HG03039 (cell line): ENCODE measurements at regions not wholly inside any gene's neighbourhood (a gene's known extent, or its start where the extent isn't known, plus 50 kb on each side); places are given as distances from the start of the nearest gene placed in this dataset.
A peak's percentile ranks its signal among the peaks of the same experiment; 100 is the strongest.

Source experiments
- ATAC-seq: cut with Tn5 transposase; IDR thresholded peaks from one replicate; pipeline ENCODE4 v1.9.1; 2021; ENCODE audit warnings: mild to moderate bottlenecking, moderate library complexity; ENCODE audit not compliant: unreplicated experiment

- ATAC-seq: peak; percentile 99
Observed at GRCh38 chr16:80144191-80144590, 396.6 kb upstream of the DYNLRB2 start.

- ATAC-seq: no peak
Observed at GRCh38 chr16:80142940-80143339, 397.9 kb upstream of the DYNLRB2 start.

- no peak for ATAC-seq
Observed at GRCh38 chr16:80142281-80142680, 398.5 kb upstream of the DYNLRB2 start.

GRCh38 chr16:80129791-80130190 lies 411.0 kb upstream of the DYNLRB2 start:
- ATAC-seq: no peak

GRCh38 chr16:80125677-80126076 lies 415.1 kb upstream of the DYNLRB2 start:
- ATAC-seq: no peak

- no peak for ATAC-seq
Observed at GRCh38 chr16:80123189-80123588, 417.6 kb upstream of the DYNLRB2 start.

GRCh38 chr16:80122115-80122514 lies 418.7 kb upstream of the DYNLRB2 start:
- ATAC-seq: no peak

- no peak for ATAC-seq
Observed at GRCh38 chr16:80121522-80121909, 419.3 kb upstream of the DYNLRB2 start.

- ATAC-seq: no peak
Observed at GRCh38 chr16:80120899-80121521, 419.8 kb upstream of the DYNLRB2 start.

- ATAC-seq: no peak
Observed at GRCh38 chr16:80117556-80118130, 423.1 kb upstream of the DYNLRB2 start.

GRCh38 chr16:80116711-80117110 lies 424.1 kb upstream of the DYNLRB2 start:
- no peak for ATAC-seq

- no peak for ATAC-seq
Observed at GRCh38 chr16:80114699-80115098, 426.1 kb upstream of the DYNLRB2 start.

GRCh38 chr16:80113873-80114574 lies 426.8 kb upstream of the DYNLRB2 start:
- ATAC-seq: no peak

- ATAC-seq: no peak
Observed at GRCh38 chr16:80109581-80109980, 431.2 kb upstream of the DYNLRB2 start.

- ATAC-seq: no peak
Observed at GRCh38 chr16:80107900-80108299, 432.9 kb upstream of the DYNLRB2 start.

GRCh38 chr16:80105751-80106150 lies 435.0 kb upstream of the DYNLRB2 start:
- ATAC-seq: no peak

GRCh38 chr16:80105160-80105559 lies 435.6 kb upstream of the DYNLRB2 start:
- no peak for ATAC-seq

GRCh38 chr16:80104401-80104800 lies 436.4 kb upstream of the DYNLRB2 start:
- ATAC-seq: no peak

GRCh38 chr16:80103463-80103862 lies 437.3 kb upstream of the DYNLRB2 start:
- ATAC-seq: no peak

- ATAC-seq: no peak
Observed at GRCh38 chr16:80100846-80101451, 439.8 kb upstream of the DYNLRB2 start.

GRCh38 chr16:80100186-80100585 lies 440.6 kb upstream of the DYNLRB2 start:
- ATAC-seq: no peak

GRCh38 chr16:80097098-80097497 lies 443.7 kb upstream of the DYNLRB2 start:
- ATAC-seq: no peak
